Activated naive CD8-positive, alpha-beta T cell treated with anti-CD3 and anti-CD28 coated beads for 36 hours (primary cell): ENCODE measurements at regions not wholly inside any gene's neighbourhood (a gene's known extent, or its start where the extent isn't known, plus 50 kb on each side); places are given as distances from the start of the nearest gene placed in this dataset.

Source experiments
- DNase-seq: peaks from one replicate; pipeline ENCODE4 v3.0.0; 2021
- H3K27ac Mint-ChIP-seq: one replicate; pipeline ENCODE4 v1.8.0; 2022; ENCODE audit warnings: mild to moderate bottlenecking, moderate library complexity, mixed read lengths
- H3K27me3 Mint-ChIP-seq: one replicate; pipeline ENCODE4 v1.8.0; 2022; ENCODE audit warnings: mild to moderate bottlenecking, mixed read lengths
- H3K36me3 Mint-ChIP-seq: one replicate; pipeline ENCODE4 v1.8.0; 2021; ENCODE audit warnings: mild to moderate bottlenecking, mixed read lengths
- H3K4me1 Mint-ChIP-seq: one replicate; pipeline ENCODE4 v1.8.0; 2021; ENCODE audit warnings: mixed read lengths
- H3K4me3 Mint-ChIP-seq: one replicate; pipeline ENCODE4 v1.8.0; 2022; ENCODE audit warnings: mild to moderate bottlenecking, moderate library complexity, mixed read lengths
- H3K9me3 Mint-ChIP-seq: one replicate; pipeline ENCODE4 v1.8.0; 2022; ENCODE audit warnings: mixed read lengths

DNA sequence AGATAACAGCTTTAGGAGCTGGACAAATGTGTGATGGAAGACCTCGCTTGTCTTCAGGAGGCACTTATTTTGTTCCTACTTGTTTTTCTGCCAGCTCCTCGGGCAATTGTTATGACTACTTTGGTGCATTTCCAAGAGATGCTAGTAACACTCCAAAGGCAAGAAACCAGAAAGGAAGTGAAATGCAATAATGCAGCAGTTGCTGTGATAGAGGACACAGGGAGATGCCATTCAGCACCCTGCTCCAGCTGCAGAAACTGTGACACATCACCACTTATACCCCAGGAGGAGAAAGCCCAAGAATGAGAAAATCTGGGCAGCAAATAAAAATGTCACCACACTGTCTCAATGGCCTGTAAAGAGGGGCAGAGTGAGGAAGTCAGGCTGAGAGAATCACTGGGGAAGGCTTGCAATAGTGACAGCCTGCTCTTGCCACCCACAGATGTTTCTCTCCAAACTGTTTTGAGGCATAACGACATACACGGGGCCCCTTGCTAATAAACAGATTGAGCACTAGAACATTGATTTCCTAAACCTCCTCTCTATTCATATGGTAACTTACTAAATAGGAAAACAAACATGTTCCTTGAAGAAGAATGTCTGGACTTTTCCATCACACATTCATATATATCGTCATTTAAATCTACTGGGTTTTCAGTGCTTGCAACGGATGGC, 195.5 kb upstream of the PRNP start:
- H3K27me3 Mint-ChIP-seq = peaks cover 10% of the 10 kb centered on the region
- no peaks in the 10 kb centered on the region for H3K9me3 Mint-ChIP-seq
- no peak for DNase-seq
- H3K36me3 Mint-ChIP-seq = no peaks in the 10 kb centered on the region
- no peak overlapping the region for H3K4me3 Mint-ChIP-seq
- no peaks in the 10 kb centered on the region for H3K4me1 Mint-ChIP-seq
- no peak overlapping the region for H3K27ac Mint-ChIP-seq

DNA sequence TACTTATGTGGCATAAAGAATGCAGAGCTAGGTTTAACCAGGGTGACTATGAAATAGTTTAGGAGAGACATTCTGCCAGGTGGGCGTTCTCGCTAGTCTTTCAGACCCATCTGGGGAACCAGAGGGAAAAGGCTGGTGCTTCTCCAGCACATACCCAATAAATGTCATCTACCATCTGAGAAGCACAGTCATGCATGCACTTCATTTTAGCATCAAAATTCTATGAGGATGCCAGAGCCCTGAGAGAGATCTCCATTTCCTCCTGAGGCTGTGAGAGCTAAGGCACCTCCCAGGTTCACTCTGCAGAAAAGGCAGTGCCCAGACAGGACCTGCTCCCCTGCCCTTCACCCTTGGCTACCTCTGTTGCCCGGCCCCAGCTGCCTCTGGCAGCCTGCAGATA, 196.2 kb upstream of the PRNP start:
- Mint-ChIP-seq H3K27ac (no peak overlapping the region), H3K27me3 (peaks cover 10% of the 10 kb centered on the region), H3K4me3 (no peak overlapping the region), H3K9me3 (no peaks in the 10 kb centered on the region), H3K4me1 (no peaks in the 10 kb centered on the region), H3K36me3 (no peaks in the 10 kb centered on the region)
- no peak for DNase-seq

DNA sequence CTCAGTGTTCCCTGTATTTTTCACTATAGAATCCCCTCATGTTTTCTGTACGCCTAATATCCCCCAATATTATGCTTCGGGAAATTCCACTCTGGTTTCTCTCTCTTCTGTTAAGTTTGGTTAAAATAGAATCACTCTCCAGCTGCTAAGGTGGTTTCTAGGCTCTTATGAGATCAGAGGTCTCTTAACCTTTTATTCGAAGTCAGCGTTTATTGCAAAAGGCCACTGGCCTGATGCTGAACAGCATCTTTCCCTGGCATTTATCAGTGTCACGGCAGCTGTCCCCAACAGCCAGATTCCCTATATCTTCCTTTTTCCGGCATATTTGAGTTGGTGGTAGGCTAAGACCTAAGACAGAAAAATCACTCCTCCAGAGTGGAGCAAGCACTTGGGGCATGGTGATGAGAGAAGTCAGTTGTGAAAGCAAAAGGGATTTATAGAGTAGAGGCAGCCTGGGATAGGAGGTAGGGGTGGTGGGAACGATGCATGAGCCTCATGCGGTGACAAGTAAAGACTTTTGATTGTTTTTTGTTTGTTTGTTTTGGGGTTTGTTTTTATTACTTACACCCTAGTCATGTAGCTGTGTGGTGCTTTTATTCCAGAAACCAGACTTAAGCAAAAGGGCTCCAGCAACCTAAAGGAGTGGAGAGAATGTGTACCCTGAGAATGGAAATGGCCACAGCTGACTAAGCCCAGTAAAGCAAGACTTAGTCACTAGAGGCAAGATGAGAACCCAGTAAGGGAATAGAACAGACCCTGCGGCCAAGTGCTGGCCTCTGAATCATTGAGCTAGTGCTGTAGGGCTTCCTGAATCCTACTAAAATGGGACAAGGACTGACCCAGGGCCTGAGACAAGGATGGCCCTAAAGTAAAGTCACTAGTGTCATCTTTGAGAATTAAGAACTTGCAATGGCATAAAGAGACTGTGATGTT, 197.6 kb upstream of the PRNP start:
- Mint-ChIP-seq H3K36me3 (no peaks in the 10 kb centered on the region), H3K4me1 (no peaks in the 10 kb centered on the region)

DNA sequence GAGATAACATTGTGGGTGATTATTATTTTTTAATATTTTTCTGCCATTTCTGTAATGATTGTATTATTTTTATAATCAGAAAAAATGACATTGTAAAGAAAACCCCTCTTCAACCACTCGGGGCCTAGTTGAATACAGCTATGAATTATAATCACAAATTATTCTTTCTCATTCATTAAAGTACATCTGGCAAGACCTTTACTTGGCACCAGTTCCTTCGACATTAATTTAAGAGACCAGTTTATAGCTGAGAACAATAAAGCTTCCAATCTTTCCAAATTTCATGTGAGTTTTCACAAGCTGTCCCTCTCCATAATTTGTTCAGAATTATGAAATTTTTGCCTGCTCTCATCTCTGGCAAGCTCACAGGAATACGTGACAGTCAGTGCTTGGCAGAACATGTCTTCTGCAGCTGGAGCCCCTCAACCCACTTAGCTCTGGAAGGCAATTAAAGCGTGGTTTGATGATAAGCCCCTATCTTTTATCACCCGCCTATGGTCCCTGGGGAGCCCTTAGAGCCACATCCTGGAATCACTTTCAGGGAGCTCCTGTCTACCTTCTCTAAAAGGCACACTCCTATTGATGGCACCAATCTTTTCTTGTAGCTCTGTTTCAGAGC, 201.8 kb upstream of the PRNP start:
- no peak for DNase-seq
- H3K27me3 Mint-ChIP-seq = peaks cover 16% of the 10 kb centered on the region
- H3K27ac Mint-ChIP-seq = no peak overlapping the region
- H3K9me3 Mint-ChIP-seq = no peaks in the 10 kb centered on the region
- no peaks in the 10 kb centered on the region for H3K4me1 Mint-ChIP-seq
- no peaks in the 10 kb centered on the region for H3K36me3 Mint-ChIP-seq
- no peak overlapping the region for H3K4me3 Mint-ChIP-seq

More for the DNA sequence above, 197.6 kb upstream of the PRNP start:
- Mint-ChIP-seq H3K4me3 (no peak overlapping the region), H3K27me3 (peaks cover 16% of the 10 kb centered on the region), H3K27ac (no peak overlapping the region), H3K9me3 (no peaks in the 10 kb centered on the region)
- DNase-seq = no peak

DNA sequence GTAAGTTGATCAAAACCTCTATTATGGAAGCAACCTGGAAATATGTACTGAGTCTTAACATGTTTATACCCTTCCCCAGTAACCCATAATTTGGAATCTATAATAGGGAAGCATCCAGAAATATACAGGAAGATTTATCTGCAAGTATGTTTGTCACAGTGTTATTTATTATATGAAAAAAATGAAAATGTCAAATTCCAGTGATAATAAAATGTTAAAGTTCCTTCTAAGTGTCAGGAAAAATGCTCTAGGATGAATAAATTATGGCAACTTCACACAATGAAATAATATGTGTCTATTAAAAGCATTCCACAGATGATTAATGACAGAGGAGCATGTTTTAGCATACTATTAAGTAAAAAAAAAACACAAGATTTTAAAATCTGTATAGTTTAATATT, 202.3 kb upstream of the PRNP start:
- Mint-ChIP-seq H3K4me3 (no peak overlapping the region), H3K36me3 (no peaks in the 10 kb centered on the region), H3K27ac (no peak overlapping the region), H3K27me3 (peaks cover 16% of the 10 kb centered on the region), H3K9me3 (no peaks in the 10 kb centered on the region), H3K4me1 (no peaks in the 10 kb centered on the region)
- no peak for DNase-seq

DNA sequence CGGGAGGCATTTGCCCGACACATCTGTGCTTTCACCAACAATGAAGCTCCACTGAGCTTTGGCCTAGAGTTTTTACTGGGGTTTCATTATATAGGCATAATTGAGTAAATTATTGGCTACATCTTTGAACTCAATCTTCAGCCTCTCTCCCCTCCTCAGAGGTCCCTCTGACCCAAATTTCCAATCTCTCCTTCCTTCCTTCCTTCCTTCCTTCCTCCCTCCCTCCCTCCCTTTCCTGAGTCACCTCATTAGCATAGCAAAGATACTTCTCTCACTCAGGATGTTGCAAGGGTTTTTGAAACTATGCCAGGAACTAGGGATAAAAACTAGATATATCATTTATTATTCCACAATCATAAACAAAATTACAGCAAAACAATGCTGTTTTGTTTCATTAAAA, 202.8 kb upstream of the PRNP start:
- Mint-ChIP-seq H3K4me3 (no peak overlapping the region), H3K27me3 (peaks cover 13% of the 10 kb centered on the region), H3K4me1 (no peaks in the 10 kb centered on the region), H3K9me3 (no peaks in the 10 kb centered on the region), H3K36me3 (no peaks in the 10 kb centered on the region), H3K27ac (no peak overlapping the region)
- no peak for DNase-seq

DNA sequence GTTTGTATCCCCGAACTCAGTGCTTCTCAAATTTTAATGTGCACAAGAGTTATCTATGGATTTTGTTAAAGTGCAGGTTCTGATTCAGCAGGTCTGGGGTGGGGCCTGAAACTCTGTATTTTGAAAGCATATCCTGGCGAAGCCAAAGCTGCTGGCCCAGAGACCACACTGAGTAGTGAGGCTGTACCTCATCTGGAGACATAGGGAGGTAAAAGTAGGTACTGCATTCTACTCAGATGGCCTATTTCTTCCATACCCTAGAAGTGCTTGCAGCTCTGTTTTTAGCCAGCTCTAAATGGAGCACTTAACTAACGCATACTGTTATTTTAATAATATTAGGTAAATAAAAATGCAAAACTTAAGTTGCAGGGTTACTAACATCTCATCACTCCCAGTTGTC, 206.2 kb upstream of the PRNP start:
- Mint-ChIP-seq H3K4me3 (no peak overlapping the region), H3K4me1 (no peaks in the 10 kb centered on the region), H3K9me3 (no peaks in the 10 kb centered on the region), H3K27me3 (peaks cover 15% of the 10 kb centered on the region), H3K27ac (no peak overlapping the region), H3K36me3 (no peaks in the 10 kb centered on the region)
- no peak for DNase-seq

DNA sequence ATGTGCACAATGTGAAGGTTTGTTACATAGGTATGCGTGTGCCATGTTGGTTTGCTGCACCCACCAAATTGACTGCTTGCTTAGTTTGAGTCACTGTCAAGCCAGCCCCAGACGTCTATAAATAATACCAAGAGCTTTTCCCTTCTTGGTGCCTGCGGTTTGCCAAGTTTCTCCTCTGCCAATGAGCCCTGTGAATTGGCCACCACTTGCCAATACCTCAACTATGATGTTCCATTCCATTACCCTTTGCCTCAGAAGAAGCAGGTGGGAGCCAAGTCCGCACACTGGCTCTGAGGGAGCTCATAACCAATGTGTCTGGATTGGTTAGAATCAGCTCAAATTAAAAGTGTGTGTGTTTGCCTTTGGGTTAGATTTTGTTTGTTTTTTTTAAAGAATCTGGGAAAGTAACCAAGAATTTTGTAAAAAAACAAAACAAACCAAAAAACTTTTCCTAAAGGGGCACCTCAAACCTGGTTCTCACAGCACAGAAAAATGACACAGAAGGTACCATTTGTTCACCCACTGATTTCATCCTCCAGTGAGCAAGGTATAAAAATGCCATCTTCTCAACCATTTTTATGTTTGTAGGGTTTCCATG, 209.3 kb upstream of the PRNP start:
- H3K36me3 Mint-ChIP-seq = no peaks in the 10 kb centered on the region
- H3K4me3 Mint-ChIP-seq = no peak overlapping the region
- no peak overlapping the region for H3K27ac Mint-ChIP-seq

DNA sequence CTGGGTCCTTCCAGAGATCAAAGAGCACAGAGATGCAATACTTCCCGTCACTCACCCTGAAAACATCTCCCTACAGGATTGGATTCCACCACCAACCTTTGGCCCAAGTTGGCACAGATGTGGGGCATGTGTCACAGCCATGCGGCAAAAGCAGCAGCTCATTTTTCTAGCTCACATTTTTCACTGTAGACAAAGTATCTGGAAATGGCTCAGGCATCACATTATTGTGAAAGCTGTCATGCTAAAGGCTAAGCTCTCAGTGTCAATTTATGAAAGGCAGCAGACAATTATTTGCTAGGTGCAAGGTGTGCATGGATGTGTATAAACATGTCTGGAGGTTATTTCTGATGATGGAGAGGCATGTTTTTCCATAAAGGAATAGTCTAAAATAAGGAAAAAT, 213.3 kb upstream of the PRNP start:
- Mint-ChIP-seq H3K36me3 (no peaks in the 10 kb centered on the region), H3K27me3 (peaks cover 6% of the 10 kb centered on the region)

More for the DNA sequence above, 209.3 kb upstream of the PRNP start:
- Mint-ChIP-seq H3K27me3 (peaks cover 6% of the 10 kb centered on the region), H3K4me1 (no peaks in the 10 kb centered on the region), H3K9me3 (no peaks in the 10 kb centered on the region)
- no peak for DNase-seq

DNA sequence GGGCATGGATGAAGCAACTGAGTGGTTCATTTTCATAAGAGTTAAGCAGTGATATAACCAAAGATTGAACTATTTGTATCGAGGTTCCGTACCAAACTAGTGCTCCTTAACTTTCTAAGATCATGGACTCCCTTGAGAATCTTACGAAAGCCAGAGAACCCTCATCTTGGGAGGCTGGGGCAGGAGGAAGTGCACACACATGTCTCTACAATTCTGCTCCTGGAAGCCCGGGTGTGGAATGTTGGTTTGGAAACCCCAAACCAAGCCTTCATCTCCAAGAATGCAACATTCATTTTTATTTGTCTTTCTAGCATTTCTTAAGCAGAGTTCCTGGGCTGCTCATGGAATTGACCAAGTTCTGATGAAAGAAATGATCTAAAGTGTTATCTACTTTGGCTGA, 215.0 kb upstream of the PRNP start:
- Mint-ChIP-seq H3K36me3 (no peaks in the 10 kb centered on the region), H3K4me3 (no peak overlapping the region), H3K27ac (no peak overlapping the region), H3K9me3 (no peaks in the 10 kb centered on the region), H3K4me1 (no peaks in the 10 kb centered on the region), H3K27me3 (peaks cover 7% of the 10 kb centered on the region)
- DNase-seq = no peak

More for the DNA sequence above, 213.3 kb upstream of the PRNP start:
- Mint-ChIP-seq H3K4me3 (no peak overlapping the region), H3K27ac (no peak overlapping the region), H3K4me1 (no peaks in the 10 kb centered on the region), H3K9me3 (no peaks in the 10 kb centered on the region)
- no peak for DNase-seq

DNA sequence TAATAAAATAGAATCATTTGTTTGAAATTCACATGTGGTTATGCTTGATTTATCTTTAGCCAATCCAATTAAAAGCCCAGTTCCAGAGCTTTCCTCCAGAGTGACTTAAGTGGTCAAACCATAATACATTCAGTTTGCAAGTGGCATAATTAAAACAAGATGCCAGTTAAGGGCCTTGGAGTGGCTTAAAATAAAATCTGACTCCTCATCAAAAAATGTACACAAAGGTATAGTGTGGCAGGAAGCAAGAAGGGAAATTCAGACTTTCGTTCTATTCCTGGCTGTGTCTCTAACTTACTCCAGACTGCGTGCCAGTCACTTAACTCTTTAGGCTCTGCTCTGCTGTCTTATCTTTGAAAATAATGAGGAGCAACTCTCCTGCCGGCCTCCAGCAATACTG, 215.9 kb upstream of the PRNP start:
- no peak for DNase-seq
- H3K36me3 Mint-ChIP-seq = no peaks in the 10 kb centered on the region
- H3K27me3 Mint-ChIP-seq = peaks cover 4% of the 10 kb centered on the region
- no peak overlapping the region for H3K27ac Mint-ChIP-seq
- H3K4me3 Mint-ChIP-seq = no peak overlapping the region
- H3K9me3 Mint-ChIP-seq = no peaks in the 10 kb centered on the region
- H3K4me1 Mint-ChIP-seq = no peaks in the 10 kb centered on the region

DNA sequence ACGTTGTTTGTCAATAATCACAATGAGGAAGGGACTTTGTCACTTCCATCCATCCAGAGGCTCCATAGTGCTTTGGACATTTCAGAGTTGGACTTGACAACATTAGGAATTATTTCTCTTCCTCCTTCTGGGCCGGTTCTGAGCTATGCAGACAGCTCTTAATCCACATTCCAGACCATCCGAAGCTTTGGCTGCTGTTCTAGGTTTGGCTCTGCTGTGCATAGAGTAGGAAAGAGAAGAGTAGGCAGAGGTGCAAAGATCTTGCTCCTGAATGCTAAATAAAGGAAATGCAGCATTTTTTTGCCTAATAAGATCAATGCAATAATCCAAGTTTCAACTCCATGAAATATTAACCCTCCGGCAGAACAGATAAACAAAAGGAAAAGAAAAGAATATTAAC, 216.3 kb upstream of the PRNP start:
- Mint-ChIP-seq H3K4me3 (no peak overlapping the region), H3K9me3 (no peaks in the 10 kb centered on the region), H3K36me3 (no peaks in the 10 kb centered on the region), H3K4me1 (no peaks in the 10 kb centered on the region), H3K27ac (no peak overlapping the region), H3K27me3 (peaks cover 8% of the 10 kb centered on the region)
- DNase-seq = no peak

DNA sequence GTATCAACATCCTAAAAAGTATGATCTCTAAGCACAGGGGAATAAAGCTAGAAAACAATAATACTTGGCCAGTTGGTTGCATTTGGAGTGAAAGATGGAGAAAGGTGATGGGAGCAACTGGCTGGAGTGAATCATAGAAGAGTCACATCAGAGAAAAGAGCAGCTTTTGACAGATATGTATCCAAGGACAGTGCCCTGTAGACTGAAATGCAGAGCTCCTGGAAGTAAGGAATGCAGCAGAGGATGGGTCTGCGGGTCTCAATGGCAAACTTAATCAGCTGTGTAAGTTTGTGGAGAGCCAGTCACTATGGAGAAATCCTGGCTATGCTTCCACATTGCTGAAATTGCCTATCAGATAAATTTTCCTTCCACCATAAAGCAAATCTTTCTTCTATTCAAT, 218.1 kb upstream of the PRNP start:
- no peak for DNase-seq
- H3K4me1 Mint-ChIP-seq = no peaks in the 10 kb centered on the region
- no peak overlapping the region for H3K27ac Mint-ChIP-seq
- no peaks in the 10 kb centered on the region for H3K36me3 Mint-ChIP-seq
- H3K9me3 Mint-ChIP-seq = no peaks in the 10 kb centered on the region
- H3K4me3 Mint-ChIP-seq = no peak overlapping the region
- H3K27me3 Mint-ChIP-seq = peaks cover 9% of the 10 kb centered on the region

DNA sequence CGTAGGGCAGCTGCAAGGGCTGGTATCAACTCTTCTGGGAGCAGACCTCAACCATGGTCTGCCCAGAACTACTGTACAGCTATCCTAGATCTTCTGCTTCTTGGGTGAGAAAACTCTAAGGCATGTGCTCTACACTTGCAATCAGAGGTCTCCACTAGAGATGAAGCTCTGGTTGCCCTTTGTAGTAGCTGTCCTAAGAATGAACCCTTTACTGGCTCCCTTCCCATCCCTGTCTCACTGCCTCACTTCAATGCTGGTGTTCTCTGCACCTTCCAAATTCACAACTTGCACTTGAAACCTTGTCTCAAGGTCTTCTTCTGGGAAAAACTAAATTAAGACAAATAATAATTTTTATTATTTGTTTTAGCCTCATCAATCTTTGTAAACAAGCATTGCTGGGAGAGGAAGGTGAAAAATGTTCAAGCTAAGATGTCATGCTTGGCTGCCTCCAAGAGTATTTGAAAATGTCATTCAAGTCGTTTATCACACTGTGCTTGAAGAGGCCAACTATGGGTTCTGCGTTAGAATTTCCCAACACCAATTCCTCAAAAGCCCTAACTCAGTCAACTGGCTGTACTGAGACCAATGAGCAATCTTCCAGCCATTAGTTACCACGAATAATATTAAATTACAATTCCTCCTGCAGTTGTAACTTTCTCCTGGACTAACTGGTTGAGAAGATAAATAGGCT, 216.9 kb upstream of the ADRA1D start:
- Mint-ChIP-seq H3K9me3 (no peaks in the 10 kb centered on the region), H3K27me3 (peaks cover 14% of the 10 kb centered on the region), H3K4me3 (no peak overlapping the region), H3K27ac (no peak overlapping the region), H3K4me1 (no peaks in the 10 kb centered on the region), H3K36me3 (no peaks in the 10 kb centered on the region)
- DNase-seq = no peak

DNA sequence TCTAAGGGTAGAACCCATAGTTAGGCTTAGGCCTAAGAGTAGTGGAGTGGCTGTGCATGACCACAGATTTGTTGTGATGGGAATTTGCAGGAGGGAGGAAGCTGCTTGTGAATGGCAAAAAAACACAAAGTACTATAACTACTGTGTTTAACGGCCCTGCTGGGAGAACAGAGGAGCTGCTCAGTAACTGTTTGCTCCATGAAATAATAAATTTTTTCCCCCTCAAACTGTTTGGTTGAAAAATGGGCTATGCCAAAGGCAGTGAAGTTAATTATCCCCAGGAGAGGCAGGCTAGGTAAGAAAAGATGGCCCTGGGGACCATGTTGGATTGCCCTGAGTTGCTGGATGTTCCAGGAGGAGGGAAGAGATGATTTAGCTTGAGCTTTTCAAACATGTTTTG, 216.1 kb upstream of the ADRA1D start:
- Mint-ChIP-seq H3K36me3 (no peaks in the 10 kb centered on the region), H3K27me3 (peaks cover 14% of the 10 kb centered on the region), H3K4me3 (no peak overlapping the region), H3K9me3 (no peaks in the 10 kb centered on the region), H3K4me1 (no peaks in the 10 kb centered on the region), H3K27ac (no peak overlapping the region)
- DNase-seq = no peak
